WERI-Rb-1 (cell line): ENCODE measurements at regions not wholly inside any gene's neighbourhood (a gene's known extent, or its start where the extent isn't known, plus 50 kb on each side); places are given as distances from the start of the nearest gene placed in this dataset.

ENCODE experiments used
- DNase-seq: peaks from one replicate; pipeline ENCODE4 v3.0.0-alpha.2; 2020
- H3K27ac ChIP-seq: fragments of 250-450 bp; sonication (Bioruptor Pico); 2 replicates; pipeline ENCODE4 v1.5.1; 2020; ENCODE audit warnings: mild to moderate bottlenecking, moderate library complexity
- H3K27me3 ChIP-seq: fragments of 250-450 bp; sonication (Bioruptor Pico); 2 replicates; pipeline ENCODE4 v1.5.1; 2021; ENCODE audit warnings: mild to moderate bottlenecking, low read depth, moderate library complexity; ENCODE audit not compliant: insufficient read depth, severe bottlenecking
- H3K36me3 ChIP-seq: fragments of 250-450 bp; sonication (Bioruptor Pico); 2 replicates; pipeline ENCODE4 v1.5.1; 2020; ENCODE audit warnings: mild to moderate bottlenecking, moderate library complexity
- H3K4me3 ChIP-seq: 2 replicates; pipeline ENCODE4 v1.5.1; 2011; ENCODE audit warnings: low read depth, mild to moderate bottlenecking, control low read depth, low read length
- H3K9me3 ChIP-seq: fragments of 250-450 bp; sonication (Bioruptor Pico); 2 replicates; pipeline ENCODE4 v1.5.1; 2021; ENCODE audit warnings: mild to moderate bottlenecking, moderate library complexity; ENCODE audit not compliant: severe bottlenecking
- CTCF ChIP-seq: IDR thresholded peaks from 2 replicates; pipeline ENCODE4 v1.5.1; 2011; ENCODE audit warnings: low read depth, mild to moderate bottlenecking, control low read depth, inconsistent platforms, low read length

- H3K9me3 ChIP-seq: no peaks in the 10 kb centered on the region
- TF ChIP-seq CTCF: no peak
- DNase-seq: peak; percentile 50
- no peak overlapping the region for H3K4me3 ChIP-seq
- H3K36me3 ChIP-seq: no peaks in the 10 kb centered on the region
- no peaks in the 10 kb centered on the region for H3K27me3 ChIP-seq
- no peak overlapping the region for H3K27ac ChIP-seq
Measured at GRCh38 chr2:109707281-109708147, 86.6 kb upstream of the RGPD5 start.

- no peaks in the 10 kb centered on the region for H3K9me3 ChIP-seq
- no peak overlapping the region for H3K27ac ChIP-seq
- no peaks in the 10 kb centered on the region for H3K36me3 ChIP-seq
- no peaks in the 10 kb centered on the region for H3K27me3 ChIP-seq
- DNase-seq: no peak
- no peak for TF ChIP-seq CTCF
- no peak overlapping the region for H3K4me3 ChIP-seq
Measured at GRCh38 chr2:109710505-109711229, 83.4 kb upstream of the RGPD5 start.

- no peaks in the 10 kb centered on the region for H3K36me3 ChIP-seq
- no peaks in the 10 kb centered on the region for H3K27me3 ChIP-seq
- no peak for TF ChIP-seq CTCF
- no peak for DNase-seq
- H3K27ac ChIP-seq: no peak overlapping the region
- H3K4me3 ChIP-seq: no peak overlapping the region
- no peaks in the 10 kb centered on the region for H3K9me3 ChIP-seq
Measured at GRCh38 chr2:109711230-109712122, 82.6 kb upstream of the RGPD5 start.

GRCh38 chr2:109712123-109712449 is 82.0 kb upstream of the RGPD5 start:
- H3K27ac ChIP-seq: no peak overlapping the region
- H3K4me3 ChIP-seq: no peak overlapping the region
- H3K36me3 ChIP-seq: no peaks in the 10 kb centered on the region
- H3K9me3 ChIP-seq: no peaks in the 10 kb centered on the region
- TF ChIP-seq CTCF: no peak
- no peaks in the 10 kb centered on the region for H3K27me3 ChIP-seq
- no peak for DNase-seq

- Histone ChIP-seq H3K4me3 (no peak overlapping the region), H3K27me3 (no peaks in the 10 kb centered on the region), H3K9me3 (no peaks in the 10 kb centered on the region), H3K36me3 (no peaks in the 10 kb centered on the region), H3K27ac (no peak overlapping the region)
- DNase-seq: no peak
- no peak for TF ChIP-seq CTCF
Measured at GRCh38 chr2:109712746-109713145, 81.4 kb upstream of the RGPD5 start.
